Hepatocyte (in vitro differentiated cells): ENCODE measurements at regions not wholly inside any gene's neighbourhood (a gene's known extent, or its start where the extent isn't known, plus 50 kb on each side); places are given as distances from the start of the nearest gene placed in this dataset.

Experiments used
- EZH2 ChIP-seq: fragments of 200-600 bp; sonication (generic); IDR thresholded peaks from 2 replicates; pipeline ENCODE4 v1.6.1; 2016; ENCODE audit warnings: antibody characterized with exemption, mild to moderate bottlenecking, borderline replicate concordance
- TF ChIP-seq, protein P1 (sequence below): fragments of 200-600 bp; sonication (generic); IDR thresholded peaks from 2 replicates; pipeline ENCODE4 v1.5.1; 2016; ENCODE audit warnings: antibody characterized with exemption, mild to moderate bottlenecking; ENCODE audit not compliant: poor library complexity

DNA sequence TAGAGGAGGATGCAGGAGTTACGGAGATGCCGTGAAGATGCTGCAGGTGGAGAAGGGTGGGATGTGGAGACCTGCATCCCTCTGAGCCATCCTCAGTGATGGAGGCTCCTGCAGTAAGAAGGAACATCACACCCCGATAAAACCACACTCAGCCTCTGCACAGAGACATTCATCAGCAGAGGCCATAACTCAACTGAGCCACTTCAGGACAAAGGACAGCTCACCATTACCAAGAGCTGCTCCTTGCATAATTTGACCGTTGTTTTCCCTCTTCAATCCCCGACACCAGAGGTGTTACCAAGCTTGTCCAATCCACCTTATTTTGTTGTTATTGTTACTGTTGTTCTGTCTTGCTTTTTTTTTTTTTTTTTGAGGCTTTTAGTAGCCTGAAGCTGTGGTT lies 543.9 kb downstream of the AJAP1 start:
- TF ChIP-seq, protein P1, sequence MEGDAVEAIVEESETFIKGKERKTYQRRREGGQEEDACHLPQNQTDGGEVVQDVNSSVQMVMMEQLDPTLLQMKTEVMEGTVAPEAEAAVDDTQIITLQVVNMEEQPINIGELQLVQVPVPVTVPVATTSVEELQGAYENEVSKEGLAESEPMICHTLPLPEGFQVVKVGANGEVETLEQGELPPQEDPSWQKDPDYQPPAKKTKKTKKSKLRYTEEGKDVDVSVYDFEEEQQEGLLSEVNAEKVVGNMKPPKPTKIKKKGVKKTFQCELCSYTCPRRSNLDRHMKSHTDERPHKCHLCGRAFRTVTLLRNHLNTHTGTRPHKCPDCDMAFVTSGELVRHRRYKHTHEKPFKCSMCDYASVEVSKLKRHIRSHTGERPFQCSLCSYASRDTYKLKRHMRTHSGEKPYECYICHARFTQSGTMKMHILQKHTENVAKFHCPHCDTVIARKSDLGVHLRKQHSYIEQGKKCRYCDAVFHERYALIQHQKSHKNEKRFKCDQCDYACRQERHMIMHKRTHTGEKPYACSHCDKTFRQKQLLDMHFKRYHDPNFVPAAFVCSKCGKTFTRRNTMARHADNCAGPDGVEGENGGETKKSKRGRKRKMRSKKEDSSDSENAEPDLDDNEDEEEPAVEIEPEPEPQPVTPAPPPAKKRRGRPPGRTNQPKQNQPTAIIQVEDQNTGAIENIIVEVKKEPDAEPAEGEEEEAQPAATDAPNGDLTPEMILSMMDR, result no peak
- no peak for TF ChIP-seq EZH2
